HG03460 (cell line): ENCODE measurements at regions not wholly inside any gene's neighbourhood (a gene's known extent, or its start where the extent isn't known, plus 50 kb on each side); places are given as distances from the start of the nearest gene placed in this dataset.

Experiments used
- ATAC-seq: cut with Tn5 transposase; IDR thresholded peaks from one replicate; pipeline ENCODE4 v1.9.1; 2021; ENCODE audit not compliant: unreplicated experiment

GRCh38 chr7:131197920-131198615 lies 129.6 kb upstream of the MKLN1 start:
- no peak for ATAC-seq

GRCh38 chr7:131202451-131202850 lies 125.2 kb upstream of the MKLN1 start:
- no peak for ATAC-seq

- ATAC-seq, result no peak
Observed at GRCh38 chr7:131203291-131203976, 124.2 kb upstream of the MKLN1 start.

GRCh38 chr7:131208777-131209176 lies 118.9 kb upstream of the MKLN1 start:
- ATAC-seq, result no peak

GRCh38 chr7:131210618-131211017 lies 117.1 kb upstream of the MKLN1 start:
- ATAC-seq, result no peak

GRCh38 chr7:131211500-131211899 lies 116.2 kb upstream of the MKLN1 start:
- ATAC-seq, result no peak

- no peak for ATAC-seq
Observed at GRCh38 chr7:131212114-131212513, 115.6 kb upstream of the MKLN1 start.

- ATAC-seq, result no peak
Observed at GRCh38 chr7:131218727-131219128, 108.9 kb upstream of the MKLN1 start.

- ATAC-seq, result no peak
Observed at GRCh38 chr7:131219312-131220041, 108.2 kb upstream of the MKLN1 start.

GRCh38 chr7:131221061-131221460 lies 106.6 kb upstream of the MKLN1 start:
- ATAC-seq, result no peak

GRCh38 chr7:131222171-131222570 lies 105.5 kb upstream of the MKLN1 start:
- ATAC-seq, result no peak

GRCh38 chr7:131223151-131223550 lies 104.5 kb upstream of the MKLN1 start:
- ATAC-seq, result no peak

- no peak for ATAC-seq
Observed at GRCh38 chr7:131224996-131225395, 102.7 kb upstream of the MKLN1 start.

- ATAC-seq, result no peak
Observed at GRCh38 chr7:131225619-131226513, 101.8 kb upstream of the MKLN1 start.

- ATAC-seq, result no peak
Observed at GRCh38 chr7:131226514-131226865, 101.2 kb upstream of the MKLN1 start.

- peak; percentile 80 for ATAC-seq
Observed at GRCh38 chr7:131231381-131232220, 96.1 kb upstream of the MKLN1 start.

GRCh38 chr7:131232768-131233167 lies 94.9 kb upstream of the MKLN1 start:
- no peak for ATAC-seq

- ATAC-seq, result no peak
Observed at GRCh38 chr7:131233193-131233592, 94.5 kb upstream of the MKLN1 start.

- ATAC-seq, result no peak
Observed at GRCh38 chr7:131234719-131235488, 92.8 kb upstream of the MKLN1 start.
